Mesodermal cell (in vitro differentiated cells): ENCODE measurements at regions not wholly inside any gene's neighbourhood (a gene's known extent, or its start where the extent isn't known, plus 50 kb on each side); places are given as distances from the start of the nearest gene placed in this dataset.

Experiments
- H3K27ac ChIP-seq: 2 replicates; pipeline ENCODE4 v1.7.0; 2013; ENCODE audit warnings: mild to moderate bottlenecking, low read depth, low read length, moderate library complexity; ENCODE audit not compliant: severe bottlenecking
- H3K36me3 ChIP-seq: 2 replicates; pipeline ENCODE4 v1.7.1; 2013; ENCODE audit warnings: mild to moderate bottlenecking, low read length, moderate library complexity; ENCODE audit not compliant: control insufficient read depth, insufficient read depth
- H3K4me1 ChIP-seq: one replicate; pipeline ENCODE4 v1.7.1; 2013; ENCODE audit warnings: mild to moderate bottlenecking, low read length; ENCODE audit not compliant: insufficient read depth, control insufficient read depth, poor library complexity, severe bottlenecking
- H3K4me3 ChIP-seq: 2 replicates; pipeline ENCODE4 v1.7.0; 2013; ENCODE audit warnings: low read length, control low read depth, mild to moderate bottlenecking; ENCODE audit not compliant: insufficient read depth, poor library complexity, severe bottlenecking; ENCODE audit errors: extremely low read depth
- H3K9me3 ChIP-seq: 2 replicates; pipeline ENCODE4 v1.7.1; 2013; ENCODE audit warnings: mild to moderate bottlenecking, low read length, moderate library complexity; ENCODE audit not compliant: control insufficient read depth
- WGBS, 2 experiments: methylation state at CpG; one replicate each; pipeline ENCODE4 v1.1.5; 2013; ENCODE audit warnings: missing lambda C conversion rate in 2 of 2; ENCODE audit not compliant: insufficient coverage in 2 of 2; 5-methylcytosine and 5-hydroxymethylcytosine counted together

DNA sequence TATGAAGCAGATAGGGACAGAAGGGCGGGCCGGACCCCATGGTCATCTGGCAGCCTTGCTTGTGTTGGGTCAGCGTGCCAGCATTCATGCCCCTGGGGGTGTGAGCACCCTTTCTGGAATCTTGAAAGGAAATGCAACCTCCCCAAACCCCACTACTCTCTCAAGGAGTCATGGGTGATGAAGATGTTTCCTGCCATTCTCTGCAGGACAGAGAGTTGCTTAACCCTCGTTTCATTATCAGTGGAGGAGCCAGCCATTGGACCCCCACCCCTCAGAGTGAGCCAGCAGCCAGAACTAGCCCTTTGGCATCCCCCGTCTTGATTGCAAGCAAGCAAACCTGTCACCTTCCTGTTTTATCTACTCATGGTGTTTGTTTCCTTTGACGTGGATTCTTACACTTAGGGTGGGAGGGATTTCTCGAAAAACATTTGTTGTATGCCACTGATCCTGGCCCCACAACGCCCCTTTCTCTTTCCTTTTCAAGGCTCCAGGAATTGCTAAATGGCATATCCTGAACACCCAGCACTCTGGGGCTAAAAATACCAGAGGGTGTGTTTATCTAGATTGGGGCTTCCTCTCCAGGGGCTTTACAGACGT, 258.3 kb downstream of the ETS1 start:
- no peak overlapping the region for H3K4me3 ChIP-seq
- 78 to 81% methylated on average over 2 to 4 of the region's 9 CpGs for WGBS, 2 experiments

DNA sequence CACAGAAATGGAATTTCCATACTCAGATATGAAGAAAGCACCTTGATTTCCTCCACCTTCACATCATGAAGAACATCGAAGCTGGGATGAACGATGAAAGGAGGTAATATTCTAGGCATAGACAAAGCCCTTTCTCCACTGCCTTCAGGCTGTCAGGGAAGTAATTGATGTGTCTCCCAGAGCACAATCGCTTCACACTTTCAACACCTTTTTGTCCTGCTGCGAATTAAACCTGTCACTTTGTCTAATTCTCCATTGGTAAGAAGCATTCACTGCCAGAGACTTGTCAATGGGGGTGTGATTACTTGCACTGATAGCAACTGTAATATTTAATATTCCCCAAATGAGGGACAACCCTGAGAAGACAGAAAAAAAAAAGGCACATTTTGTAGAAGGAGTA, 260.1 kb downstream of the ETS1 start:
- Histone ChIP-seq H3K9me3 (no peaks in the 10 kb centered on the region), H3K4me3 (no peak overlapping the region), H3K4me1 (peaks cover 25% of the 10 kb centered on the region), H3K36me3 (no peaks in the 10 kb centered on the region), H3K27ac (no peak overlapping the region)
- 80 to 89% methylated on average over 1 to 2 of the region's 4 CpGs for WGBS, 2 experiments

More for the DNA sequence above, 258.3 kb downstream of the ETS1 start:
- peak overlapping the region; percentile 51 for H3K27ac ChIP-seq
- no peaks in the 10 kb centered on the region for H3K9me3 ChIP-seq
- peaks cover 25% of the 10 kb centered on the region for H3K4me1 ChIP-seq
- no peaks in the 10 kb centered on the region for H3K36me3 ChIP-seq

DNA sequence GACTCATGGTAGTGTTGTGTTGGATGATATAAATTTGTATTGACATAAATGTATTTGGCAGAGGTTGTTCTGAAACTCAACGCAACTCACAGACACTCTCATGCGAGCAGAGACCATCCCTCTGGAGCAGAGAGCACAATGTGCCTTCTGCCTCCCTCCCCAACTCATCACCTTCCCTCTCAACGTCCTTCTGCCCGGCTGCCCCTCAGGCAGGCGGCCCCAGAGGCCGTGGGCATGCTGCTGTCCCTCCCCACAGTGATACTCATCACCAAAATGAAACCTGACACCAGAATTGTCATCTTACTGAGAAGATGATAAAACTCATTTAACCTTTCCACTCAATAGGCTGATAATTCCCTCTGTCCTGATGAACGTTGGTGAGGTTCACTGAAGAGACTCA, 260.6 kb downstream of the ETS1 start:
- H3K27ac ChIP-seq = no peak overlapping the region
- no peak overlapping the region for H3K4me3 ChIP-seq

DNA sequence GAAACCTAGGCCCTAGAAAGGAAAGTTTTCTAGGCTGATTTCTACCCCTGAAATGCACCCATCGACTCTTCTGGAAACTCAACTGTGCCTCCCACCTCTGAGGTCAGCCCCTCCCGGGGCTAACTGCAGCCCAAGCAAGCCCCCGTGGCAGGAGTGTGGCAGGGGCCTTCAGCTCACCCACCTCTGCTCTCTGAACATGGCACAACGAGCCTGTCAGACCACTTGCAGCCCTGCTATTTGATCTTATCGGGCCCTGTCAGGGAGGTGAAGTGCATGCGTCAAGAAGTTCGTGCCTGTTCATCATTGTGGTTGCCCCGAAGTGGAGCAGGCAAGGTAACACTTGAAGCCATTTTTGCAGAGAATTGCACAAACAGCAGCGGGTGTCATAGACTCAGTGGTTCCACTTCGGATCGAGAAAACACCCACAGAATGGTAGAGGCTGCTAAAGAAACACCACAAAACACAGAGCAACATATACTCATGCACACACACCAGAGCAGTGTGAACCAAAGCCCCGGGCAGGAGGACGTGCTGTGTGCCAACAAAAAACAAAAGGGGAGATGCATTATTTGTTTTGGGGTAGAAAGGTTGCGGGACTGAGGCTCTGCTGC, 262.7 kb downstream of the ETS1 start:
- Histone ChIP-seq H3K4me1 (peaks cover 19% of the 10 kb centered on the region), H3K9me3 (no peaks in the 10 kb centered on the region), H3K36me3 (no peaks in the 10 kb centered on the region), H3K27ac (no peak overlapping the region), H3K4me3 (no peak overlapping the region)
- WGBS, 2 experiments = 89% methylated on average over 11 of the region's 14 CpGs

More for the DNA sequence above, 260.6 kb downstream of the ETS1 start:
- no peaks in the 10 kb centered on the region for H3K36me3 ChIP-seq
- no peaks in the 10 kb centered on the region for H3K9me3 ChIP-seq
- WGBS, 2 experiments = 80 to 84% methylated on average over 1 to 6 of the region's 7 CpGs
- peaks cover 25% of the 10 kb centered on the region for H3K4me1 ChIP-seq

DNA sequence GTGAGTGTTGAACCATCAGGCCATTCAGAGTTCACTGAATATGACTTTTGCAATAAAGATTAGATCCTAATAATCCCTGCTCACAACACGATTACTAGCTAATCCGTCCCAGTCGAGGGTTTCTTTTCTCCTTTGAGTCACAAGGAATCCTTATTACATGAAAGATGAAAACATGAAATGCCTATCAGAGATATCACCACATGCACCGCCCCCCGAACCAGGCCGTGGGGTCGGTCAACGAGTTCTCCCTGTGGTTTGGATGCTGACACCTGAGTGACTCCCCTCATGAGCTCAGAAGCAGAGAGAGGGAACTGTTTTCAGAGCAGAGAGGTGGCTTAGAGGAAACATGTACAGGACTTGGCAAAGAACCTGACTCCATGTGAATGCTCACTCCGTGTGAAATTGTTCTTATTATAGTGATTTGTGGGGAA, 263.3 kb downstream of the ETS1 start:
- Histone ChIP-seq H3K4me3 (no peak overlapping the region), H3K9me3 (no peaks in the 10 kb centered on the region), H3K36me3 (no peaks in the 10 kb centered on the region), H3K4me1 (peaks cover 13% of the 10 kb centered on the region), H3K27ac (no peak overlapping the region)
- 88 to 96% methylated on average over 6 to 8 of the region's 9 CpGs for WGBS, 2 experiments

DNA sequence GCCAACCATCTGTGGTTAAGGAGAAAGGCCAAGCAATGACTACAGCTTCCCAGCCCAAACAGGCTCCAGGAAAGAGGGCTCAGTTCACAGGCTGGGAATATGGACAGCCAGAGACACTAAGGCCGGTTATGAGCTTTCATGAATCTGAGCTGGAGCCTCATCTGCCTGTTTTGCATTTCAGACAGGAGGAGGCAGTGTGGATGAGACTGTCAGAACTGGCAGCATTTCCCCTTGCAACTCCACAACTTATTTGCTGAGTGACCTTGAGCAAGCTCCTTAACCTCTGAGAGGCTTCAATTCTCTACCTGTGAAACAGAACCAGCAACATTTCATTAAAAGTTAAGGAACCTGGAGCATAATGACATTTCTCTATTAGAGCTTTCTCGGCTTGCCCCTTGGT, 264.0 kb downstream of the ETS1 start:
- Histone ChIP-seq H3K4me1 (peaks cover 9% of the 10 kb centered on the region), H3K27ac (no peak overlapping the region), H3K9me3 (no peaks in the 10 kb centered on the region), H3K36me3 (no peaks in the 10 kb centered on the region), H3K4me3 (no peak overlapping the region)
- 60 to 94% methylated on average over 1 to 2 of the region's 2 CpGs for WGBS, 2 experiments

DNA sequence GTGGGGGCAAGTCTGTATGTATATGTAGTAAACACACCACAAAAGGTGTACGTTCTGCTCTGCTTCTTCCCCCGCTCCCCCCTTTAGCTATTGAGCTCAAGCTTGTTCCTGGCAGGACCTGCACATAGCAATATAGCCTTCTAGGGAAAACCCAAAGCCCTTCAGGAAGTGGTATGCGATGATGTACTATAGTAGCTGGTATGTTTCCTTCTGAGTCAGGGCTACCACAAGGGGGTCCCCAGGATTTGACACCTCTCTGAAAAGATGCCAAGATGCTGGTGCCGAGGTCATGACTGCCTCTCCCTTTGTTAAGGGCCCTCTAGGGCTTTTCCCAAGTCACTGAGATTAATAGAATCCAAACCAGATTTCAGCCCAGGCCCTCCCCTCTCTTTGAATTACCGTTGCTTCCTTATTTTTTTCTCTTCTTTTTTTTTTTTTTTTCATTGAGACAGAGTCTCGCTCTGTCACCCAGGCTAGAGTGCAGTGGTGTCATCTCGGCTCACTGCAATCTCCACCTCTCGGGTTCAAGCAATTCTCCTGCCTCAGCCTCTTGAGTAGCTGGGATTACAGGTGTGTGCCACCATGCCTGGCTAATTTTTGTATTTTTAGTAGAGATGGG, 268.4 kb downstream of the ETS1 start:
- Histone ChIP-seq H3K36me3 (no peaks in the 10 kb centered on the region), H3K27ac (no peak overlapping the region), H3K4me3 (no peak overlapping the region), H3K4me1 (no peaks in the 10 kb centered on the region), H3K9me3 (peaks cover 15% of the 10 kb centered on the region)
- WGBS, 2 experiments = 88 to 91% methylated on average over 2 to 4 of the region's 8 CpGs

DNA sequence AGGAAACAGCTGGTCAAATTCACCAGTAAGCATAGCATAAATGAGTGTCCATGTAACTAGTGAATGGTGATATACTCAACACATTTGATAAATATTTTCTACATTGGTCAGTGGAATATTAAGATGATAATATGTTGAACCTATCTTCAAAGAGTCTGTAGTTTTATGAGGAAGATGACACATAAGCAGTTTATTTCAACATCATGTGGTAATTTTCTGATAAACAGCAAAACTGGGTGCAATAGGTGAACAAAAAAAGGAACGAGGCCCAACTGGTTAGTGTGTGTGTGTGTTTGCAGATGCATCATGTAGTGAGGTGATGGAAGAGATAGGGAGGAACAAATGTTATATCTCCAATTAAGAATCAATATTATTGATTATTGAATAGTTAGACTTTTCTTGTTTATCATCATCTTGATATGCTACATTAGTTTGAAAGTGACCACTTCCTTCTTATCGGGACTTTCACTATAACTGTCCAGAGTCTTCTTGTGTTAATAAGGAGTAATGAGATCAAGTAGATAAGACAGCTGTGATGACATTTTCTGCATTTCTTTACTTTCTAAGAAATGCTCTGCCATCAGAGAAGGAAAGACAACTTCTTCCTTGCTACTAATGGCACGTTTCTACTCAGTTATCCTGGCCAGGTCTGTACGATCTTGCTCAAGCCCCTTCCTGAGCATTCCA, 270.7 kb downstream of the ETS1 start:
- 89 to 93% methylated on average over 2 to 3 of the region's 4 CpGs for WGBS, 2 experiments
- H3K36me3 ChIP-seq = no peaks in the 10 kb centered on the region
- no peak overlapping the region for H3K4me3 ChIP-seq
- no peak overlapping the region for H3K27ac ChIP-seq
- no peaks in the 10 kb centered on the region for H3K4me1 ChIP-seq
- H3K9me3 ChIP-seq = peaks cover 16% of the 10 kb centered on the region

DNA sequence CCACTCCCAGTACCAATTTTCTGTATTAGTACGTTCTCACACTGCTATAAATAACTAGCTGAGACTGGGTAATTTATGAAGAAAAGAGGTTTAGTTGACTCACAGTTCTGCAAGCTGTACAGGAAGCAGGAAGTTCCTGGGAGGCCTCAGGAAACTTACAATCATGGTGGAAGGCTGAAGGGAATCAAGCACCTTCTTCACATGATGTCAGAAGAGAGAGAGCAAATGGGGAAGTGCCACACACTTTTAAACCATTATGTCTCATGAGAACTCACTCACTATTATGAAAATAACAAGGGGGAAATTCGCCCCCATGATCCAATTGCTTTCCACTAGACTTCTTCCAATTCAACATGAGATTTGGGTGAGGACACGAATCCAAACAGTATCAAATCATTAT, 271.4 kb downstream of the ETS1 start:
- H3K4me3 ChIP-seq = no peak overlapping the region
- WGBS, 2 experiments = 60% methylated on average over 1 of the region's 3 CpGs; no CpG with 5 or more reads in 1 of the 2 experiments
- no peaks in the 10 kb centered on the region for H3K36me3 ChIP-seq
- H3K9me3 ChIP-seq = peaks cover 16% of the 10 kb centered on the region
- no peak overlapping the region for H3K27ac ChIP-seq
- peaks cover under 1% of the 10 kb centered on the region for H3K4me1 ChIP-seq

DNA sequence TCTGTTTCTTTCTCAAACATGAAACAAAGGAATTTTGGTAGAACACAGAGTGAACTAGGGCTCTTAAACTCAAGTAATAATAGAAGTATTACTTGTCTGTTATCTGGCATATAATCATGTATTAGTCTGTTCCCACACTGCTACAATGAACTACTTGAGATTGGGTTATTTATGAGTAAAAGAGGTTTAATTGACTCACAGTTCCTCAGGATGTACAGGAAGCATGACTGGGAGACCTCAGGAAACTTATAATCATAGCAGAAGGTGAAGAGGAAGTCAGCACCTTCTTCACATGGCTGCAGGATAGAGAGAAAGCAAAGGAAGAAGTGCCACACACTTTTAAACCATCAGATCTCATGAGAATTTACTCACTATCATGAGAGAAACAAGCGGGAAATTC, 273.4 kb downstream of the ETS1 start:
- Histone ChIP-seq H3K36me3 (no peaks in the 10 kb centered on the region), H3K4me3 (no peak overlapping the region), H3K9me3 (peaks cover 16% of the 10 kb centered on the region), H3K4me1 (peaks cover 5% of the 10 kb centered on the region), H3K27ac (no peak overlapping the region)
- WGBS, 2 experiments = 89 to 100% methylated on average over 1 of the region's 1 CpG
